H1 (cell line): ENCODE measurements at regions not wholly inside any gene's neighbourhood (a gene's known extent, or its start where the extent isn't known, plus 50 kb on each side); places are given as distances from the start of the nearest gene placed in this dataset.

Source experiments
- CTCF ChIA-PET: fragments of 300-600 bp; sonication (Branson Sonifier 250); formaldehyde crosslinking; loops from one replicate; lab custom pipeline; 2021; ENCODE audit not compliant: partially characterized antibody; lab: Charles Lee
- POLR2A ChIA-PET: fragments of 300-600 bp; sonication (Branson Sonifier 250); formaldehyde crosslinking; loops from one replicate; lab custom pipeline; 2021; ENCODE audit warnings: inconsistent platforms; ENCODE audit not compliant: partially characterized antibody; lab: Charles Lee
- DNase-seq, 2 experiments: peaks; one replicate each; pipeline versions ENCODE4 v3.0.0 to v3.0.0-alpha.2; 2010 to 2022; ENCODE audit warnings: low spot score in 2 of 2, low read depth in 1 of 2, mixed read lengths in 1 of 2
- FAIRE-seq: peaks from 2 replicates; lab custom pipeline; 2011; peaks lifted over from hg19 to GRCh38; lab: Jason Lieb, UNC
- H2AFZ ChIP-seq: 2 replicates; pipeline ENCODE4 v1.8.1; 2012; ENCODE audit warnings: low read length, inconsistent platforms
- H2AK5ac ChIP-seq: 2 replicates; pipeline ENCODE4 v1.6.1; 2013; ENCODE audit warnings: low read depth, low read length
- H2BK120ac ChIP-seq: replicated peaks from 2 replicates; pipeline ENCODE3; 2013; ENCODE audit warnings: low read depth, low read length, inconsistent platforms
- H2BK12ac ChIP-seq: 2 replicates; pipeline ENCODE4 v1.6.1; 2013; ENCODE audit warnings: low read depth, low read length
- H2BK15ac ChIP-seq: 2 replicates; pipeline ENCODE4 v1.6.1; 2013; ENCODE audit warnings: low read length
- H2BK20ac ChIP-seq: 2 replicates; pipeline ENCODE4 v1.6.1; 2013; ENCODE audit warnings: low read length
- H2BK5ac ChIP-seq: 2 replicates; pipeline ENCODE4 v1.6.1; 2013; ENCODE audit warnings: low read depth, low read length
- H3K14ac ChIP-seq: 2 replicates; pipeline ENCODE4 v1.6.1; 2013; ENCODE audit warnings: inconsistent platforms; ENCODE audit not compliant: insufficient read length
- H3K18ac ChIP-seq: 2 replicates; pipeline ENCODE4 v1.6.1; 2013; ENCODE audit warnings: low read length; ENCODE audit errors: extremely low read depth
- H3K23ac ChIP-seq: 2 replicates; pipeline ENCODE4 v1.6.1; 2013; ENCODE audit warnings: inconsistent platforms; ENCODE audit not compliant: insufficient read length
- H3K23me2 ChIP-seq: 2 replicates; pipeline ENCODE4 v1.6.1; 2013; ENCODE audit warnings: low read depth, low read length
- H3K27ac ChIP-seq: 2 replicates; pipeline ENCODE4 v1.6.1; 2011; ENCODE audit warnings: low read depth, low read length, inconsistent platforms
- H3K27me3 ChIP-seq, 4 experiments: replicated peaks in 1 of 4; 1 replicate in 1 of 4; 2 replicates in 3 of 4; pipeline versions ENCODE4 v1.6.1 to v1.8.1; 2011 to 2013; ENCODE audit warnings: low read length in 3 of 4, mild to moderate bottlenecking in 3 of 4, inconsistent platforms in 2 of 4, mixed read lengths in 2 of 4, moderate library complexity in 1 of 4; ENCODE audit not compliant: control insufficient read depth in 3 of 4, insufficient read depth in 3 of 4; ENCODE audit errors: extremely low read depth in 1 of 4
- H3K36me3 ChIP-seq, 4 experiments: 2 replicates each; pipeline versions ENCODE4 v1.6.1 to v1.8.1; 2011 to 2013; ENCODE audit warnings: mild to moderate bottlenecking in 4 of 4, low read length in 3 of 4, moderate library complexity in 2 of 4, control low read depth in 1 of 4, inconsistent platforms in 1 of 4; ENCODE audit not compliant: insufficient read depth in 4 of 4, control insufficient read depth in 2 of 4
- H3K4ac ChIP-seq: replicated peaks from 2 replicates; pipeline ENCODE3; 2013; ENCODE audit warnings: low read length, low read depth, mixed read lengths, inconsistent platforms; ENCODE audit not compliant: insufficient read length
- H3K4me1 ChIP-seq, 4 experiments: replicated peaks in 1 of 4; 1 replicate in 1 of 4; 2 replicates in 3 of 4; pipeline versions ENCODE4 v1.6.1 to v1.8.1; 2011 to 2013; ENCODE audit warnings: low read length in 3 of 4, inconsistent platforms in 2 of 4, mixed read lengths in 1 of 4; ENCODE audit not compliant: insufficient read depth in 4 of 4, control insufficient read depth in 3 of 4
- H3K4me2 ChIP-seq, 2 experiments: 2 replicates each; pipeline versions ENCODE4 v1.6.1 to v1.8.1; 2011 to 2013; ENCODE audit warnings: low read depth in 2 of 2, low read length in 2 of 2, control low read depth in 1 of 2, inconsistent platforms in 1 of 2, mild to moderate bottlenecking in 1 of 2; ENCODE audit not compliant: insufficient read depth in 1 of 2
- H3K4me3 ChIP-seq, 4 experiments: fragments of 200-600, 300-600 bp in 1 of 4; sonication (generic), shearing (Covaris generic), sonication (Bioruptor Twin) in 1 of 4; 2 replicates each; pipeline versions ENCODE4 v1.5.1 to v1.8.1; 2011 to 2016; ENCODE audit warnings: low read length in 4 of 4, low read depth in 3 of 4, control low read depth in 2 of 4, inconsistent platforms in 2 of 4, mild to moderate bottlenecking in 2 of 4, mixed read lengths in 1 of 4, moderate library complexity in 1 of 4; ENCODE audit not compliant: insufficient read depth in 2 of 4; ENCODE audit errors: extremely low read depth in 1 of 4
- H3K56ac ChIP-seq: replicated peaks from 2 replicates; pipeline ENCODE3; 2013; ENCODE audit warnings: low read depth, mild to moderate bottlenecking, mixed read lengths, low read length, inconsistent platforms; ENCODE audit not compliant: insufficient read length
- H3K79me1 ChIP-seq: 2 replicates; pipeline ENCODE4 v1.6.1; 2013; ENCODE audit warnings: low read depth, low read length, control low read depth
- H3K79me2 ChIP-seq, 2 experiments: 2 replicates each; pipeline versions ENCODE4 v1.6.1 to v1.8.1; 2012 to 2013; ENCODE audit warnings: low read length in 2 of 2, mild to moderate bottlenecking in 2 of 2, inconsistent platforms in 1 of 2; ENCODE audit not compliant: insufficient read depth in 2 of 2, control insufficient read depth in 1 of 2
- H3K9ac ChIP-seq, 4 experiments: replicated peaks in 1 of 4; 1 replicate in 1 of 4; 2 replicates in 3 of 4; pipeline versions ENCODE4 v1.6.1 to v1.8.1; 2011 to 2013; ENCODE audit warnings: low read depth in 3 of 4, low read length in 3 of 4, control low read depth in 2 of 4, mild to moderate bottlenecking in 2 of 4, moderate library complexity in 2 of 4, inconsistent platforms in 1 of 4; ENCODE audit errors: extremely low read depth in 1 of 4
- H3K9me3 ChIP-seq, 2 experiments: 2 replicates each; pipeline versions ENCODE4 v1.6.1 to v1.8.1; 2012 to 2013; ENCODE audit warnings: mild to moderate bottlenecking in 2 of 2, moderate library complexity in 2 of 2, control low read depth in 1 of 2, inconsistent platforms in 1 of 2, low read depth in 1 of 2, low read length in 1 of 2, mixed read lengths in 1 of 2; ENCODE audit not compliant: insufficient read depth in 2 of 2
- H4K20me1 ChIP-seq, 2 experiments: replicated peaks in 1 of 2; 2 replicates each; pipeline versions ENCODE3 to v1.8.1; 2011 to 2013; ENCODE audit warnings: inconsistent platforms in 2 of 2, low read length in 2 of 2, mild to moderate bottlenecking in 1 of 2; ENCODE audit not compliant: insufficient read depth in 2 of 2, control insufficient read depth in 1 of 2
- H4K5ac ChIP-seq: 2 replicates; pipeline ENCODE4 v1.6.1; 2013; ENCODE audit warnings: low read length, low read depth, mixed read lengths, inconsistent platforms; ENCODE audit not compliant: insufficient read length
- H4K8ac ChIP-seq: 2 replicates; pipeline ENCODE4 v1.8.0; 2013; ENCODE audit warnings: mild to moderate bottlenecking, moderate library complexity, low read length, inconsistent platforms; ENCODE audit not compliant: insufficient read depth; ENCODE audit errors: extremely low read depth
- H4K91ac ChIP-seq: replicated peaks from 2 replicates; pipeline ENCODE3; 2013; ENCODE audit warnings: low read length, mixed read lengths, inconsistent platforms; ENCODE audit not compliant: insufficient read length
- ATF2 ChIP-seq: IDR thresholded peaks from 2 replicates; pipeline ENCODE4 v1.6.1; 2012; ENCODE audit warnings: low read length, inconsistent platforms
- BACH1 ChIP-seq: IDR thresholded peaks from 2 replicates; pipeline ENCODE4 v1.6.1; 2012; ENCODE audit warnings: low read length, improper control_type of control experiment
- CREB1 ChIP-seq: IDR thresholded peaks from 2 replicates; pipeline ENCODE4 v1.6.1; 2012; ENCODE audit warnings: inconsistent platforms
- KDM1A ChIP-seq: fragments of 200-600, 300-600 bp; sonication (generic); IDR thresholded peaks from 2 replicates; pipeline ENCODE4 v1.7.1; 2016; ENCODE audit warnings: mild to moderate bottlenecking, low read length, borderline replicate concordance
- POLR2A ChIP-seq, 2 experiments: IDR thresholded peaks; 1 replicate in 1 of 2; 2 replicates in 1 of 2; pipeline ENCODE4 v1.6.1; 2011; ENCODE audit warnings: low read depth in 2 of 2, low read length in 2 of 2, mild to moderate bottlenecking in 2 of 2; ENCODE audit errors: control extremely low read depth in 1 of 2
- WGBS, 2 experiments: shearing (Covaris generic) in 1 of 2; methylation state at CpG; one replicate each; pipeline versions ENCODE4 v1.1.6 to v1.1.7; 2013 to 2015; ENCODE audit warnings: low lambda C conversion rate in 2 of 2, mixed read lengths in 2 of 2, inconsistent platforms in 1 of 2, low coverage in 1 of 2, missing lambda C conversion rate in 1 of 2; ENCODE audit not compliant: insufficient replicate concordance in 2 of 2, insufficient coverage in 1 of 2, insufficient read length in 1 of 2; ENCODE audit errors: extremely low coverage in 1 of 2, missing lambda C conversion rate in 1 of 2; 5-methylcytosine and 5-hydroxymethylcytosine counted together

- H4K91ac ChIP-seq = no peak overlapping the region
- no peaks in the 10 kb centered on the region for H3K4me1 ChIP-seq
- no peaks in the 10 kb centered on the region for H3K36me3 ChIP-seq
- H3K79me2 ChIP-seq = no peaks in the 10 kb centered on the region
- no peak for DNase-seq
- no peak overlapping the region for H3K14ac ChIP-seq
- no peak overlapping the region for H2BK15ac ChIP-seq
- H3K27ac ChIP-seq = no peak overlapping the region
- 50% methylated on average over 1 of the region's 1 CpG; no CpG with 5 or more reads in 1 of the 2 experiments for WGBS, 2 experiments
- POLR2A ChIA-PET = interaction anchor here (0.5 kb wide), 1 partner anchor 13 kb away, joined by 3 read pairs; no protein-coding TSS in a partner anchor
- no peak overlapping the region for H3K18ac ChIP-seq
- H4K5ac ChIP-seq = no peak overlapping the region
- no peak overlapping the region for H2BK120ac ChIP-seq
- no peak overlapping the region for H2BK20ac ChIP-seq
- CTCF ChIA-PET = interaction anchor here (0.7 to 1.3 kb wide), 5 partner anchors 9 to 138 kb away, joined by 3 to 5 read pairs (median 4); no protein-coding TSS in a partner anchor
- no peaks in the 10 kb centered on the region for H3K79me1 ChIP-seq
- no peak overlapping the region for H3K4me2 ChIP-seq
- H3K9ac ChIP-seq = no peak overlapping the region
- H2BK12ac ChIP-seq = no peak overlapping the region
- no peaks in the 10 kb centered on the region for H4K20me1 ChIP-seq
- no peaks in the 10 kb centered on the region for H3K23me2 ChIP-seq
- no peak overlapping the region for H3K4ac ChIP-seq
- H3K27me3 ChIP-seq = no peaks in the 10 kb centered on the region
- no peak overlapping the region for H3K56ac ChIP-seq
- no peaks in the 10 kb centered on the region for H3K9me3 ChIP-seq
- no peak overlapping the region for H2BK5ac ChIP-seq
- no peak overlapping the region for H3K4me3 ChIP-seq
- TF ChIP-seq KDM1A (no peak), POLR2A (IDR thresholded peaks at IDR 0.05; ENCODE audit: control extremely low read depth in 1 of 2, low read depth in 2 of 2, low read length in 2 of 2) (no peak), CREB1 (no peak), BACH1 (no peak), ATF2 (no peak)
- TF ChIP-seq, all 59 proteins: peak for 0
- H2AFZ ChIP-seq = no peak overlapping the region
- no peak overlapping the region for H4K8ac ChIP-seq
- no peak for FAIRE-seq
- no peak overlapping the region for H2AK5ac ChIP-seq
- H3K23ac ChIP-seq = no peak overlapping the region
These were observed 108.7 kb upstream of the JADE1 start for GRCh38 chr4:128700659-128701350.
